Upper lobe of right lung (tissue), 1 donor: ENCODE measurements at regions not wholly inside any gene's neighbourhood (a gene's known extent, or its start where the extent isn't known, plus 50 kb on each side); places are given as distances from the start of the nearest gene placed in this dataset.

Source experiments
- ATAC-seq: fragments of 200-7000 bp; cut with Tn5 transposase; one replicate; pipeline ENCODE4 v1.9.1; 2020; ENCODE audit warnings: mild to moderate bottlenecking, moderate library complexity
- DNase-seq: peaks from one replicate; pipeline ENCODE4 v3.0.0-alpha.2; 2020
- H3K27ac ChIP-seq: fragments of 200-600 bp; one replicate; pipeline ENCODE4 v1.8.0; 2022
- H3K27me3 ChIP-seq: fragments of 200-600 bp; one replicate; pipeline ENCODE4 v1.8.0; 2022; ENCODE audit warnings: mild to moderate bottlenecking
- H3K36me3 ChIP-seq: fragments of 200-600 bp; one replicate; pipeline ENCODE4 v1.8.0; 2022
- H3K4me1 ChIP-seq: fragments of 200-600 bp; one replicate; pipeline ENCODE4 v1.8.0; 2022
- H3K4me3 ChIP-seq: fragments of 200-600 bp; one replicate; pipeline ENCODE4 v1.8.0; 2022; ENCODE audit warnings: mild to moderate bottlenecking
- H3K9me3 ChIP-seq: fragments of 200-600 bp; one replicate; pipeline ENCODE4 v1.8.0; 2022
- intact Hi-C: fragments of 100-400 bp; cut with DNase I; formaldehyde crosslinking; loops from one replicate; pipeline ENCODE4 v1.11.0; 2022
- TF ChIP-seq, protein P1 (sequence below): fragments of 200-600 bp; IDR thresholded peaks from one replicate; pipeline ENCODE4 v1.8.0; 2022; ENCODE audit warnings: antibody characterized with exemption
- donor health status: DM: no; HTN: yes; CAD: no; lungs with severe emphysema.

DNA sequence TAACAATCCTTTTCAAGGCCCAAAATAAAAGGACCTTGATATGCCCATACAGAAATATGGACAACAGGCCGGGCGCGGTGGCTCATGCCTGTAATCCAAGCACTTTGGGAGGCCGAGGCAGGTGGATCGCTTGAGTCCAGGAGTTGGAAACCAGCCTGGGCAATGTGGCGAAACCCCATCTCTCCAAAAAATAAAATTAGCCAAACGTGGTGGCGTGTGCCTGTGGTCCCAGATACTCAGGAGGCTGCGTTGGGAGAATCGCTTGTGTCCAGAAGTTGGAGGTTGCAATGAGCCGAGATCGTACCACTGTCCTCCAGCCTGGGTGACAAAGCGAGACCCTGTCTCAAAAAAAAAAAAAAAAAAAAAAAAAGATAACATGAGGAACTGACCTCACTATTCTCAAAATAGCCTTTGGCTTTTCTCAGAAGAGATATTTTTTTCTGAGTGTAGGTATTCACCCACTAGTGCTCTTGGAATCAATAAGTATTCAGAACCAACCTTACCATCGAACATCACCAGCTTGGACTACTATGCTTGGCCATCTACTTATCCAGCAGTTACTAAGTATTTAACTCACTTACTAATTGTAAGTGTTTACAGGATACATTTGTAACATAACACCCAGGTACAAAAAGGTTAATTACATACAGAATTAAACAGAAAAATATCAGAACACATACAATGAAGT, 99.2 kb downstream of the OR2B2 start:
- no peak for ATAC-seq
- Histone ChIP-seq H3K4me3 (no peak overlapping the region), H3K9me3 (no peaks in the 10 kb centered on the region), H3K36me3 (no peaks in the 10 kb centered on the region), H3K4me1 (no peaks in the 10 kb centered on the region), H3K27me3 (peaks cover 22% of the 10 kb centered on the region), H3K27ac (no peak overlapping the region)
- no peak for DNase-seq
- intact Hi-C loops, result no loop called here
- TF ChIP-seq, protein P1, sequence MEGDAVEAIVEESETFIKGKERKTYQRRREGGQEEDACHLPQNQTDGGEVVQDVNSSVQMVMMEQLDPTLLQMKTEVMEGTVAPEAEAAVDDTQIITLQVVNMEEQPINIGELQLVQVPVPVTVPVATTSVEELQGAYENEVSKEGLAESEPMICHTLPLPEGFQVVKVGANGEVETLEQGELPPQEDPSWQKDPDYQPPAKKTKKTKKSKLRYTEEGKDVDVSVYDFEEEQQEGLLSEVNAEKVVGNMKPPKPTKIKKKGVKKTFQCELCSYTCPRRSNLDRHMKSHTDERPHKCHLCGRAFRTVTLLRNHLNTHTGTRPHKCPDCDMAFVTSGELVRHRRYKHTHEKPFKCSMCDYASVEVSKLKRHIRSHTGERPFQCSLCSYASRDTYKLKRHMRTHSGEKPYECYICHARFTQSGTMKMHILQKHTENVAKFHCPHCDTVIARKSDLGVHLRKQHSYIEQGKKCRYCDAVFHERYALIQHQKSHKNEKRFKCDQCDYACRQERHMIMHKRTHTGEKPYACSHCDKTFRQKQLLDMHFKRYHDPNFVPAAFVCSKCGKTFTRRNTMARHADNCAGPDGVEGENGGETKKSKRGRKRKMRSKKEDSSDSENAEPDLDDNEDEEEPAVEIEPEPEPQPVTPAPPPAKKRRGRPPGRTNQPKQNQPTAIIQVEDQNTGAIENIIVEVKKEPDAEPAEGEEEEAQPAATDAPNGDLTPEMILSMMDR, result no peak

DNA sequence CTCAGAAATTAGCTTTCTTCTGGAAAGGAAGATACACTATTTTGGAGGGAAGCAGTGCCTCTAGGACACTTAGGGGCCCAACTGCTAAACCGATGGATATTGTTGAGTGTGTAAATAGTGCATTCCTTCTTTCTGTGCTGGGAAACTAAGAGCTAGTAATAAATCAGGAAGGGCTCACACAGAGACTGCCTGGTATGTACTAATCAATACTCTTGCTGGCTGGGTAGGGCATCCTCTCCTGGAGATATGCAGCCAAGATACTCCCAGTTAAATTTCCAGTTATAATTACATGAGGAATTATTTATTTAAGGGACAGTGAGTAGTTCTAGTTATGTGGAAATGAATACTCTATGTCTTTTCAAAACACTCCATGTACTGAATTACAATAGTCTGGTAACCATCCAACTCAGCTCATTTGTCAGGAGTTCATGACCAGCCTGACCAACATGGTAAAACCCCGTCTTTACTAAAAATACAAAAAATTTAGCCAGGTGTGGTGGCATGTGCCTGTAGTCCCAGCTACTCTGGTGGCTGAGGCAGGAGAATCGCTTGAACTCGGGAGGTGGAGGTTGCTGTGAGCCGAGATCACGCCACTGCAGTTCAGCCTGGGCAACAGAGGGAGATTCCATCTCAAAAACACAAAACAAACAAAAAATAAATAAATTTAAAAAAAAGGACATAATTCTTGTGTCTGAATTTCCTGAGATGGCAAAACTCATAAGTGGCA, 100.0 kb downstream of the OR2B2 start:
- DNase-seq, result no peak
- Histone ChIP-seq H3K27me3 (peaks cover 22% of the 10 kb centered on the region), H3K36me3 (no peaks in the 10 kb centered on the region), H3K9me3 (no peaks in the 10 kb centered on the region), H3K4me1 (no peaks in the 10 kb centered on the region), H3K27ac (no peak overlapping the region), H3K4me3 (no peak overlapping the region)
- intact Hi-C loops, result no loop called here
- no peak for ATAC-seq
- TF ChIP-seq, protein P1, result no peak

DNA sequence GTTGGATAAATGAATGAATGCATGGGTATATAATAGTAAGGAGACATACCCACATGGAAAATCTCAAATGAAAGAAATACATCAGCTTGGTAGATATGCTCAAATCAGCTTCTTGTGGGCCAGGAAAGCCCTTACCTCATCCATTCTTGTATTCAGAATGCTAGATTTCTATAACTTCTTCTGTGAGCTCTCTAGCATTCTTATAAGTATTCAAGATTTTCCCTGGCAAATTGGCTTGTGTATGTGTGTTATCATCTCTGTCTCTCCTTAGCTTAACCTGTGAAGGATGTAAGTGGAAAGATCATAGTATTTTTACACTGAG, 100.8 kb downstream of the OR2B2 start:
- H3K27me3 ChIP-seq, result peaks cover 16% of the 10 kb centered on the region
- no peaks in the 10 kb centered on the region for H3K9me3 ChIP-seq
- H3K27ac ChIP-seq, result peak overlapping the region; percentile 95
- ATAC-seq (no peak), DNase-seq (no peak)
- no peaks in the 10 kb centered on the region for H3K4me1 ChIP-seq
- no peaks in the 10 kb centered on the region for H3K36me3 ChIP-seq
- H3K4me3 ChIP-seq, result no peak overlapping the region
- TF ChIP-seq, protein P1, result no peak
- intact Hi-C loops, result no loop called here

DNA sequence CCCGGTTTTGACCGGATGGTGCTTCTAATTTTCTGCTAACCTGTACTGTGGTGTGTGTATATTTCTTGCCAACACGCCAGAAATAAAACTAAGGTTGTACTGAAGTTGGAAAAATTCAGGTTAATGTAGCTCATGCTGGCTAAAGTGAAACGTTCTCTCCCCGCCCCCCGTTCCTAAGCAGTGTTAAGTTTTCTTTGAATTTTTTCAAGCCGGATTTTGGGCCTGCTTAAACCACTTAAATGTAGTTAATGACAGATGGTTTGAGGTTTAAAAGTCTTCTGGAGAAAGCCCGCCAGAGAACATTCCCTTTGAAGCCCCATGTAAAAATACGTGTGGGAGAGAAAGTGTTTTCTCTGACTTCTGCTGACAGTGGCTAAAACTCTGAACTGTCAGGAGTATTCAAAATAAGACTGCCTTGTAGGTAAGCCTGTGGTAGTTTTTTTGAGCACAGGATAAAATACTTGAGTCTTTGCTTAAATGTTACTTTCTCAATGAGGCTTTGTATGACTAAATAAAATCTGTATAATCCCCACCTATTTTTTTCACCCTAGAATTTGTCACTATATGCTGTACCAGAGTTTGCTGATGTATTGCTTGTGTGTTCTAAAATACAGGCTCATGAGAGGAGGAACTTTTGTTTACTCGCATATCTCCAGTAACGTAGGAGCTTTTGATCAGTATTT, 101.3 kb downstream of the OR2B2 start:
- TF ChIP-seq, protein P1, result no peak
- intact Hi-C loops, result no loop called here

DNA sequence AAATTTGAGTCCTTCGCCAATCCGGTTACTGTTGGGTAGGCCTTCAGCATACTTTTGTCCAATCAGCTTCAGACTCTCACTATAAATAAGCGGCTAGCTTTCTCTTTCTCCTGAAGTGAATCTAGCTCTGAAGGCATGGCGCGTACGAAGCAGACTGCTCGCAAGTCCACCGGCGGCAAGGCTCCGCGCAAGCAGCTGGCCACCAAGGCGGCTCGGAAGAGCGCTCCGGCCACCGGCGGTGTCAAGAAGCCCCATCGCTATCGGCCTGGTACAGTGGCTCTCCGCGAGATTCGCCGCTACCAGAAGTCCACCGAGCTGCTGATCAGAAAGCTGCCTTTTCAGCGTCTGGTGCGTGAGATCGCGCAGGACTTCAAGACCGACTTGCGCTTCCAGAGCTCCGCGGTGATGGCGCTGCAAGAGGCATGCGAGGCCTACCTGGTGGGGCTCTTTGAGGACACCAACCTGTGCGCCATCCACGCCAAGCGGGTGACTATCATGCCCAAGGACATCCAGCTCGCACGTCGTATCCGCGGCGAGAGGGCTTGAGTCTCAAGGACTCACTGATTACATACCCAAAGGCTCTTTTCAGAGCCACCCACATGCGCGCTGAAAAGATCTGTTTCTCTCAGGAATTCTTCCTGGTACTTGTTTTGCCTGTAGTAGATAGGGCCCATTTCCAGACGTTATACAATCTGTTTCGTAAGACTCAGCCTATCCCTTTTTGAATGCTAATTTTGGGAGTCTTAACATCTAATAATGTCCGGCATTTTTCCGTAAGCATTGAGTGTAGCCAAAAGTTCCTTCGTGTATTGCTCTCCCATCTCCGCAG, 102.0 kb downstream of the OR2B2 start:
- DNase-seq, result peak; percentile 81

More for the DNA sequence above, 101.3 kb downstream of the OR2B2 start:
- peak overlapping the region; percentile 95 for H3K27ac ChIP-seq
- DNase-seq, result no peak
- no peak for ATAC-seq
- no peaks in the 10 kb centered on the region for H3K36me3 ChIP-seq
- peaks cover 13% of the 10 kb centered on the region for H3K27me3 ChIP-seq
- no peaks in the 10 kb centered on the region for H3K9me3 ChIP-seq
- no peaks in the 10 kb centered on the region for H3K4me1 ChIP-seq
- H3K4me3 ChIP-seq, result peak overlapping the region; percentile 71

More for the DNA sequence above, 102.0 kb downstream of the OR2B2 start:
- intact Hi-C loops, result no loop called here
- Histone ChIP-seq H3K4me1 (no peaks in the 10 kb centered on the region), H3K27ac (peak overlapping the region; percentile 95), H3K27me3 (peaks cover 7% of the 10 kb centered on the region), H3K9me3 (no peaks in the 10 kb centered on the region), H3K36me3 (no peaks in the 10 kb centered on the region), H3K4me3 (peak overlapping the region; percentile 71)
- TF ChIP-seq, protein P1, result no peak
- peak; percentile 83 for ATAC-seq
